Stimulated activated CD4-positive, alpha-beta T cell treated with anti-CD3 and anti-CD28 coated beads, Interleukin-1b, Interleukin-23, amount 100 ng/mL, for 1 hour (primary cell): ENCODE measurements at regions not wholly inside any gene's neighbourhood (a gene's known extent, or its start where the extent isn't known, plus 50 kb on each side); places are given as distances from the start of the nearest gene placed in this dataset.
"Not testable (repeated sequence)": the region's sequence is repeated elsewhere in the genome, so short reads cannot be mapped to it uniquely, and the experiment has no call there.

ENCODE experiments used
- DNase-seq, 2 donors: peaks; one replicate each; pipeline ENCODE4 v3.0.0-alpha.2; 2020; ENCODE audit warnings: low read depth in 2 of 2

- no peak for DNase-seq
These were observed 440.4 kb downstream of the HINT1 start for GRCh38 chr5:130724658-130725057.

GRCh38 chr5:130720355-130720754, 444.7 kb downstream of the HINT1 start:
- no peak for DNase-seq

- no peak for DNase-seq
These were observed 449.5 kb downstream of the HINT1 start for GRCh38 chr5:130715541-130715940.

- no peak for DNase-seq
These were observed 450.9 kb downstream of the HINT1 start for GRCh38 chr5:130714200-130714599.

- no peak for DNase-seq
These were observed 452.7 kb downstream of the HINT1 start for GRCh38 chr5:130712324-130712723.

GRCh38 chr5:130710596-130710995, 454.5 kb downstream of the HINT1 start:
- DNase-seq: no peak

GRCh38 chr5:130708754-130709153, 456.3 kb downstream of the HINT1 start:
- DNase-seq: no peak

GRCh38 chr5:130706696-130707095, 458.4 kb downstream of the HINT1 start:
- no peak for DNase-seq

- DNase-seq: no peak
These were observed 459.7 kb downstream of the HINT1 start for GRCh38 chr5:130705368-130705767.

- DNase-seq: no peak
These were observed 471.5 kb downstream of the HINT1 start for GRCh38 chr5:130693509-130693908.

- DNase-seq: no peak
These were observed 472.3 kb downstream of the HINT1 start for GRCh38 chr5:130692770-130693169.

- DNase-seq: no peak
These were observed 475.2 kb downstream of the HINT1 start for GRCh38 chr5:130689831-130690230.

- no peak for DNase-seq
These were observed 477.8 kb downstream of the HINT1 start for GRCh38 chr5:130687085-130687733.

GRCh38 chr5:130678637-130679036, 486.4 kb downstream of the HINT1 start:
- no peak for DNase-seq

GRCh38 chr5:130666462-130666861, 498.6 kb downstream of the HINT1 start:
- no peak for DNase-seq

- no peak for DNase-seq
These were observed 512.9 kb downstream of the HINT1 start for GRCh38 chr5:130652176-130652575.

GRCh38 chr5:130651440-130651839, 513.6 kb downstream of the HINT1 start:
- DNase-seq: no peak

GRCh38 chr5:130643321-130643720, 521.7 kb downstream of the HINT1 start:
- DNase-seq: no peak

- no peak for DNase-seq
These were observed 522.6 kb downstream of the HINT1 start for GRCh38 chr5:130642461-130642860.

GRCh38 chr5:130627145-130627544, 537.9 kb downstream of the HINT1 start:
- no peak for DNase-seq

GRCh38 chr5:130624805-130625204, 540.3 kb downstream of the HINT1 start:
- no peak for DNase-seq

- DNase-seq: no peak
These were observed 548.9 kb downstream of the HINT1 start for GRCh38 chr5:130616161-130616560.

- no peak for DNase-seq
These were observed 559.8 kb downstream of the HINT1 start for GRCh38 chr5:130605234-130605633.

GRCh38 chr5:130596647-130597046, 568.4 kb downstream of the HINT1 start:
- DNase-seq: not testable (repeated sequence)
